ENCODE measurements at regions not wholly inside any gene's neighbourhood (a gene's known extent, or its start where the extent isn't known, plus 50 kb on each side); places are given as distances from the start of the nearest gene placed in this dataset.
A peak's percentile ranks its signal among the peaks of the same experiment; 100 is the strongest.
"Not testable (repeated sequence)": the region's sequence is repeated elsewhere in the genome, so short reads cannot be mapped to it uniquely, and the experiment has no call there.

GRCh38 chr10:78663721-78664120 is 405.0 kb upstream of the ZMIZ1 start:
- no peak for DNase-seq

GRCh38 chr10:78664929-78665553 is 403.7 kb upstream of the ZMIZ1 start:
- no peak for DNase-seq

DNA sequence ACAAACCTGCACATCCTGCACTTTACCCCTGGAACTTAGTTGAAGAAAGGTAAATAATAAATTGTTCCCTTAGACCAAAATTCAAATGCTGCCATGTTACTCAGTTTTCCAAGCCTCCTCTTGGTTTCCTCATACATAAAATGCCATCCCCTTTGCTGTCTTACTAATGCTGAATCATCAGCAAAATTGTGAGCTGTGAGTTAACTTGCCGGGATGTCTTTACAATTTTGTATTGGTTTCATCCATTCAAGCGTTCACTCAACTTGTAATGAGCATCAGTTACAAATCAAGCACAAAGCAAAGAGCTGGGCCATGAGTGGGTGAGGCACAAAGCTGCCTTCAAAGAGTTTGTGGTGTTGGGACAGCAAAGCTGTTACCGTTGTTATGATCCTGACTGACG is 395.8 kb upstream of the ZMIZ1 start:
- DNase-seq: no peak

DNA sequence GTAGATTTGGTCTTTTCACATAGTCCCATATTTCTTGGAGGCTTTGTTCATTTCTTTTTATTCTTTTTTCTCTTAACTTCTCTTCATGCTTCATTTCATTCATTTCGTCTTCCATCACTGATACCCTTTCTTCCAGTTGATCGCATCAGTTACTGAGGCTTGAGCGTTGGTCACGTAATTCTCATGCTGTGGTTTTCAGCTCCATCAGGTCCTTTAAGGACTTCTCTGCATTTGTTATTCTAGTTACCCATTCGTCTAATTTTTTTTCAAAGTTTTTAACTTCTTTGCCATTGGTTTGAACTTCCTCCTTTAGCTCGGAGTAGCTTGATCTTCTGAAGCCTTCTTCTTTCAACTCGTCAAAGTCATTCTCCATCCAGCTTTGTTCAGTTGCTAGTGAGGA is 387.6 kb upstream of the ZMIZ1 start:
- DNase-seq: not testable (repeated sequence)

DNA sequence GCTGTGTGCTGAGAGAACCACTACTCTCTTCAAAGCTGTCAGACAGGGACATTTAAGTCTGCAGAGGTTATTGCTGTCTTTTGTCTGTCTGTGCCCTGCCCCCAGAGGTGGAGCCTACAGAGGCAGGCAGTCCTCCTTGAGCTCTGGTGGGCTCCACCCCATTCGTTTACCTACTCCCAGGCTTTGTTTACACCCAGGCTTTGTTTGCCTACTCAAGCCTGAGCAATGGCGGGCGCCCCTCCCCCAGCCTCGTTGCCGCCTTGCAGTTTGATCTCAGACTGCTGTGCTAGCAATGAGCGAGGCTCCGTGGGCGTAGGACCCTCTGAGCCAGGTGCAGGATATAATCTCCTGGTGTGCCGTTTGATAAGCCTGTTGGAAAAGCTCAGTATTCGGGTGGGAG is 386.8 kb upstream of the ZMIZ1 start:
- DNase-seq: not testable (repeated sequence)

DNA sequence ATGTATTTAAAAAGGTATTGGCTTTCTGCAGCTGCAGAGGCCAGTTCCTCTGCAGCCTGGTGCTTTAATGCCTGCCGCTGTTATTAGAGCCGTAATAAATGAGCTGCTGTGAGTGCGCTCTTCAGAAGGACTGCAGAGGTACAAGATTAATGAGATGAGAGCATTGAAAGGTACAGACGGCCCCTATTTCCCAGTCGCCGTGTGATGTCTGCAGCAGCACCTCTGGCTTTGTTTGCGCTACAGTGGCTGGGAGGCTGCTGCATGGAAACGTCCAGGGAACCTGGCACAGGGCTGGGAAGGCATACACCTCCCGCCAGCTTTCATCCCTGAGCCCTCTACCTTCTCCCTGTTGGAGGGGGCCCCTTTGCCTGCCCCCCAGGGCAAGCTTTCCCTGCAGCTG is 383.8 kb upstream of the ZMIZ1 start:
- no peak for DNase-seq

DNA sequence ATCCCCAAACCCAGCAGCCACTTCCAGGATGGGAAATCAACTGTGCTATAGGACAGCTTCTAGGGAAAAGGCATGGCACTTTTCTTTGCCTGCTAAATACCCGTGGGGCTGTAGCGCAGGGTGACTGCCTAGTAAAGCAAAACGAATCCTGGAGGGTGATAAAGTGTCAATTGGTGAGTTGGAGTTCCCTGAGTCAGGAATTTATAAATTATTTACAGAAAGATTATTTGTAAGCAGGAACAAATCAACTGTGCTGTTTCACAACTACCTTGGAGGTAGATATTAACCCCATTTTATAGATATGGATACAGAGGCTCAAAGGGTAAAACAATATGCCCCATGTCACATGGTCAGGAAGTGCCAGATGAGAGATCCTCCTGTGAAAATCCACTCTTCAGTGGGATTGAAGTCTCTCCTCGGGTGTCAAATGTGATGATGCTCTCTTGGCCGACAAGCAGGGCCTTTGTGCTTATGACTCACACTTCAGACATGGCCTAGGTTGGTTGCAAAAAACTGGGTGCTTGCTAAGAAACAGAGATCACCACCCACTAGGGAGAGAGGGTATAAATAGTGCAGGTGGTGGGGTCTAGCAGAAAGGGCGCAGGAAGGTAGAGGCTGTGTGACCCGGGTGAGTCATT is 383.2 kb upstream of the ZMIZ1 start:
- DNase-seq: no peak

DNA sequence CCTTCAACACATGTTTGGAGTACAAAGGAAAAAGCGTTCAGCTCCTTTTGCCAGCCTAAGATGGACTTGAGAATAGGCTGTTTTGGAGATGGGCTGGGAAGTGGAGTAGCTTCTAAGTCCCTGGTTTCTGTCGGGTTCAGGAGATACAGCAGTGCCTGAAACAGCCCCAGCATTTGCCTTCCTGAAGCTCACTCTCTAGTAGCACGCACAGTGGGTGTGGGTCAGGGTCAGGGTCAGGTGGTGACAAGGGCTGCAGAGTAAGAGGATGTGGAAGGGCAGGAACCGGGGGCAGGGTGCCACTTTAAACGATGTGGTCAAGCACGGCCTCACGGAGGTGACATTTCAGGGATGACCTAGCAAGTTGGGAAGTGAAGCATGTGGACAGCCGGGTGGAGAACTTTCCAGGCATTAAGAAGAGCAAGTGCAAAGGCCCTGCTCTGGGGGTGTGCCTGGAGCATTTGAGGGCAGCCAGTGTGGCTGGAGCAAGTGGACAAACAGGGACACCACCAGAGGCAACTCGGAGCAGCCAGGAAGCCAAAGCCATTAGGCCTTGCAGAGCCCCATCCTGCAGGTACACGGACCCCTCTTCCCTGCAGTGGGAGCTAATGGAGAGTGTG is 382.2 kb upstream of the ZMIZ1 start:
- no peak for DNase-seq

GRCh38 chr10:78687626-78688025 is 381.1 kb upstream of the ZMIZ1 start:
- no peak for DNase-seq

GRCh38 chr10:78688230-78688900 is 380.4 kb upstream of the ZMIZ1 start:
- no peak for DNase-seq

DNA sequence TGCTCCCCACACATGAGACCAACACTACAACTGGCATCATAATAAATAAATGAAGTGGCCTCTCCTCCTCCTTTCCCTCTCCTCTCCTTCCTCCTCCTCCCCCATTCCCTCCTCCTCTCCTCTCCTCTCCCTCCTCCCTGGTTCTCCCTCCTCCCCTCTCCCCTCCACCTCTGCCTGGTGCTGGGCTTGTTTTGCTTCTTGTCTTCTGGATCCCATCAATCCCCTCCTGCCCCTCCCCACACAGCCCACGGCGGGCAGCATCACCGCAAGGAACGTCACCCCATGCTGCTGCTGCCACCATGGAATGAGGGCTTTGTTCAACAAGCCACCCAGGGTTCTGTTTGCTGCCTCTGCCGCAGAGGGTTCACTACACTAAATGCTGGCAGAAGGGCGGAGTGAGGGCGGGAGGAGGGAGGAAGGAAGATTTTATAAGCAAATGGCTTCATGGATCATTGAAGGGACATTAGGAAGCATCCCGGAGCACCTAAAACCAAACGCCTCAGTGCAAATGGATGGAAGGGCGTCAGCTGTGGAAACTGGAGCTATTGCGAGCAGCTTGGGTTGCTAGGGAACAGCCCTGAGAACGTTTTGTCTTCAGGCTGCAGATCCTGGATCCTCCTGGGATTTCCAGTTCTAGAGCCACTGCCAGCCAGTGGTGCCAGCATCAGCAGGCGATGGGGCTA is 379.7 kb upstream of the ZMIZ1 start:
- peak; percentile 77 for DNase-seq

DNA sequence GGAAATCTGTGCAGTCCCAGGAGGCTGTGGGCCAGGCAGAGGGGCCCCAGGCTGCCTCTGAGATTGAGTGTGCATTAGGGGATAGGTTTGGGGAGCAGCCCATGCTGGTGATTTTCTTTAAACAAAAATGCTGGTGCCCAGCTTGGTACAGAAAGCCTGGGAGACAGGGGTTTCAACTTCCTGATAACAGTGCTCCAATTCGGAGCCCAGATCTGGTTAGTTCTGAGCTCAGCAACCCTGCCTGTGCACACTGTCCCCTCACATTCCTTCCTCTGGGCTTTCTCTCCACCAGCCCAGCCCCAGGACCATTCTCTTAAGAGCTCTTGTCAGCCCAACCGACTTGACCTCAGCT is 379.2 kb upstream of the ZMIZ1 start:
- DNase-seq: no peak

- no peak for DNase-seq
Observed at GRCh38 chr10:78690354-78691111, 378.2 kb upstream of the ZMIZ1 start.

DNA sequence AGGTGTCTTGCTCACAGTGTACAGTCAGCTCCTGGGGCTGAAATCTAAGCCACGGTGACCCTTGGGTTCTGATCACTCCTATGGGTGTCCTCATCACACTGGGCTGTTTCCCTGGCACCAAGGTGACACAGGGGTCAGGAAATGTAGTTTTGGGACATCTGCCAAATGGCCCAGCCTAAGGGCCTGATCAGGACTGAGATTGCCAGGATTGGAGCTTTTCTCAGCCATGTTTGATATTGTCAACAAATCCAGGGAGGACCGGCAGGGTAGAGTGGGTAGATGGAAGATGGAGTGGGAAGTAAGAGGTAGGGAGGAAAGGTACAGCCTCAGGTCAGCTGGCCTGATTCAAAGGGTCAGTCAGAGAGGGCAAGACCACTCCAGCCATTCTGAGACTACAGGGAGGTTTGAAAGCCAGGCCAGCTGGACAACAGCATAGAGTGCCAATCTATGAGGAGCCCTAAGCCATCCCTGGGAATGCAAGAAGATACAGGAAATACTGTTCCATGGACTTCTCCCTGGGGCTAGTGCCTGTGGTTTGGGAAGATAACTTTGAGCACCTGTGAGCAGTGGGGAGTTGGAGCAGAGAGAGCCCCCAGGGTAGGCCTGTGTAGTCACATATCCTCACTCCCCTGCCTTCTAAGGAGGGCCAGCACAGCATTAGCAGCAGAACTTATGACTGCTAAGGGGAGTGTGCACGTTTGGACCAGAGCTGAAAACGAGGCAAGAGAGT is 377.3 kb upstream of the ZMIZ1 start:
- no peak for DNase-seq

GRCh38 chr10:78692071-78692470 is 376.7 kb upstream of the ZMIZ1 start:
- DNase-seq: no peak

DNA sequence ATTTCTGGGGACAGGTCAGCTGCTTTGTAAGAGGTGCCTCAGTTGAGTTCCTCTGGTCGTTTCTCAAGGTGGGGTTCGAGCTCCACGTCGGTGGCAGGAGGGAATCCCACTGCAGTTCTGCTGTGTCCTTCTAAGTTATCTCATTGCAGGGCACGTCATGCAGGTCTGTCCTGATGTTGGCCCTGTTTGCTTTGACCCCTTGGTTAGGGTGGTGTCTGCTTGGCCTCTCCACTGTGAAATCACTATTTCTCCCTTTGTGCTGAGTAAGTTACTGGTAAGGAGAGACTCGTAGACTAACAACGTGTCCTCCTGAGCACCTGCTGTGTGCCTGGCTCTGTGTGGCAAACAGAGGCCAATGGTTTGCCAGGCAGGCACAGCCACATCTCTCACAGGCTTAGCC is 372.9 kb upstream of the ZMIZ1 start:
- no peak for DNase-seq

- DNase-seq: no peak
Observed at GRCh38 chr10:78696791-78697395, 371.9 kb upstream of the ZMIZ1 start.

- DNase-seq: no peak
Observed at GRCh38 chr10:78699971-78700370, 368.8 kb upstream of the ZMIZ1 start.

DNA sequence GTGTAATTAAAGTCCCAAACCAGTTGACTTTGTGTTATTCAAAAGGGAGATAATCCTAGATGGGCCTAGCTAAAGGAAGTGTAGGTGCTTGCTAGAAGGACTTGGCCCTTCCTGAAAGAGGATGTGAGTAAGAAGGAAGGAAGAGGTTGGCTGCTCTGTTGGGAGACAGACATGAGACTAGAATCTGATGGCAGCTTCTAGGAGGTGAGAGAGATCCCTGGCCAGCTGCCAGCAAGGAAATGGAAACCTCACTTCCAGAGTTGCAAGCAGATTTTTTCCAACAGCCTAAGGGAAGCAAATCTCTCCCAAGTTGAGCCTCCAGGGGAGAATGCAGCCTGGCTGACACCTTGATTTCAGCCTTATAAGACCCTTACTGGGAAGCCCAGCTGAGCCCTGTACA is 368.4 kb upstream of the ZMIZ1 start:
- no peak for DNase-seq

- DNase-seq: no peak
Observed at GRCh38 chr10:78700816-78701520, 367.8 kb upstream of the ZMIZ1 start.

- DNase-seq: no peak
Observed at GRCh38 chr10:78702186-78702585, 366.6 kb upstream of the ZMIZ1 start.

All from NCI-H1436 (cell line).